Osteoblast (primary cell): ENCODE measurements at regions not wholly inside any gene's neighbourhood (a gene's known extent, or its start where the extent isn't known, plus 50 kb on each side); places are given as distances from the start of the nearest gene placed in this dataset.

Experiments used
- DNase-seq: peaks from one replicate; pipeline ENCODE4 v3.0.0; 2011; ENCODE audit warnings: low spot score, mixed read lengths; ENCODE audit not compliant: insufficient read length; ENCODE audit errors: missing footprints
- H2AFZ ChIP-seq: 2 replicates; pipeline ENCODE4 v1.6.0; 2011; ENCODE audit warnings: mild to moderate bottlenecking, low read length
- H3K27ac ChIP-seq: 2 replicates; pipeline ENCODE4 v1.5.1; 2011; ENCODE audit warnings: mild to moderate bottlenecking, low read depth, low read length, moderate library complexity
- H3K27me3 ChIP-seq: 2 replicates; pipeline ENCODE4 v1.6.0; 2012; ENCODE audit warnings: mild to moderate bottlenecking, control low read depth, inconsistent platforms, low read length, moderate library complexity; ENCODE audit not compliant: insufficient read depth
- H3K36me3 ChIP-seq: 2 replicates; pipeline ENCODE4 v1.5.1; 2011; ENCODE audit warnings: mild to moderate bottlenecking, low read length, control low read depth, moderate library complexity; ENCODE audit not compliant: insufficient read depth
- H3K4me1 ChIP-seq: 2 replicates; pipeline ENCODE4 v1.5.1; 2011; ENCODE audit warnings: mild to moderate bottlenecking, low read length, control low read depth, moderate library complexity; ENCODE audit not compliant: insufficient read depth
- H3K4me2 ChIP-seq: 2 replicates; pipeline ENCODE4 v1.6.0; 2011; ENCODE audit warnings: mild to moderate bottlenecking, low read length; ENCODE audit not compliant: insufficient read depth
- H3K4me3 ChIP-seq: fragments of 200-600 bp; sonication (generic); 3 replicates; pipeline ENCODE4 v1.5.1; 2012; ENCODE audit warnings: mild to moderate bottlenecking, low read length, inconsistent platforms; ENCODE audit not compliant: insufficient read depth
- H3K79me2 ChIP-seq: 2 replicates; pipeline ENCODE4 v1.6.0; 2012; ENCODE audit warnings: mild to moderate bottlenecking, low read length, control low read depth, inconsistent platforms; ENCODE audit not compliant: insufficient read depth
- H3K9me3 ChIP-seq: 2 replicates; pipeline ENCODE4 v1.5.1; 2011; ENCODE audit warnings: low read depth, low read length, control low read depth
- H4K20me1 ChIP-seq: 2 replicates; pipeline ENCODE4 v1.6.0; 2012; ENCODE audit warnings: mild to moderate bottlenecking, low read length, control low read depth; ENCODE audit not compliant: insufficient read depth
- CTCF ChIP-seq: IDR thresholded peaks from 2 replicates; pipeline ENCODE4 v1.5.1; 2011; ENCODE audit warnings: mild to moderate bottlenecking, low read depth, low read length, moderate library complexity; ENCODE audit errors: extremely low read depth

- no peak overlapping the region for H2AFZ ChIP-seq
- no peaks in the 10 kb centered on the region for H3K9me3 ChIP-seq
- H3K4me3 ChIP-seq, result no peak overlapping the region
- DNase-seq, result no peak
- no peaks in the 10 kb centered on the region for H3K36me3 ChIP-seq
- no peaks in the 10 kb centered on the region for H3K27me3 ChIP-seq
- no peak for TF ChIP-seq CTCF
- no peak overlapping the region for H3K4me2 ChIP-seq
- no peak overlapping the region for H3K27ac ChIP-seq
- H3K79me2 ChIP-seq, result no peaks in the 10 kb centered on the region
- H3K4me1 ChIP-seq, result no peaks in the 10 kb centered on the region
- H4K20me1 ChIP-seq, result no peaks in the 10 kb centered on the region
Measured at GRCh38 chr4:36494016-36494415, 212.6 kb downstream of the DTHD1 start.

GRCh38 chr4:36494747-36495146 lies 213.3 kb downstream of the DTHD1 start:
- Histone ChIP-seq H3K4me1 (no peaks in the 10 kb centered on the region), H2AFZ (no peak overlapping the region), H3K27me3 (no peaks in the 10 kb centered on the region), H3K9me3 (no peaks in the 10 kb centered on the region), H4K20me1 (no peaks in the 10 kb centered on the region), H3K36me3 (no peaks in the 10 kb centered on the region), H3K4me2 (no peak overlapping the region), H3K27ac (no peak overlapping the region), H3K79me2 (no peaks in the 10 kb centered on the region), H3K4me3 (no peak overlapping the region)
- no peak for DNase-seq
- no peak for TF ChIP-seq CTCF

GRCh38 chr4:36502350-36502749 lies 220.9 kb downstream of the DTHD1 start:
- TF ChIP-seq CTCF, result no peak
- Histone ChIP-seq H3K4me1 (no peaks in the 10 kb centered on the region), H3K9me3 (peaks cover 2% of the 10 kb centered on the region), H3K27me3 (no peaks in the 10 kb centered on the region), H3K36me3 (no peaks in the 10 kb centered on the region), H2AFZ (no peak overlapping the region), H3K4me2 (no peak overlapping the region), H3K79me2 (no peaks in the 10 kb centered on the region), H3K4me3 (no peak overlapping the region), H4K20me1 (no peaks in the 10 kb centered on the region), H3K27ac (no peak overlapping the region)
- DNase-seq, result no peak

- no peaks in the 10 kb centered on the region for H3K36me3 ChIP-seq
- H3K9me3 ChIP-seq, result peaks cover 2% of the 10 kb centered on the region
- H3K27me3 ChIP-seq, result no peaks in the 10 kb centered on the region
- no peak for TF ChIP-seq CTCF
- no peak for DNase-seq
- H3K4me1 ChIP-seq, result no peaks in the 10 kb centered on the region
- no peak overlapping the region for H3K4me3 ChIP-seq
- no peak overlapping the region for H3K4me2 ChIP-seq
- H3K27ac ChIP-seq, result no peak overlapping the region
- H3K79me2 ChIP-seq, result no peaks in the 10 kb centered on the region
- H4K20me1 ChIP-seq, result no peaks in the 10 kb centered on the region
- no peak overlapping the region for H2AFZ ChIP-seq
Measured at GRCh38 chr4:36508394-36508793, 227.0 kb downstream of the DTHD1 start.
